ENCODE measurements at regions not wholly inside any gene's neighbourhood (a gene's known extent, or its start where the extent isn't known, plus 50 kb on each side); places are given as distances from the start of the nearest gene placed in this dataset.
A peak's percentile ranks its signal among the peaks of the same experiment; 100 is the strongest.
"Not testable (repeated sequence)": the region's sequence is repeated elsewhere in the genome, so short reads cannot be mapped to it uniquely, and the experiment has no call there.

DNA sequence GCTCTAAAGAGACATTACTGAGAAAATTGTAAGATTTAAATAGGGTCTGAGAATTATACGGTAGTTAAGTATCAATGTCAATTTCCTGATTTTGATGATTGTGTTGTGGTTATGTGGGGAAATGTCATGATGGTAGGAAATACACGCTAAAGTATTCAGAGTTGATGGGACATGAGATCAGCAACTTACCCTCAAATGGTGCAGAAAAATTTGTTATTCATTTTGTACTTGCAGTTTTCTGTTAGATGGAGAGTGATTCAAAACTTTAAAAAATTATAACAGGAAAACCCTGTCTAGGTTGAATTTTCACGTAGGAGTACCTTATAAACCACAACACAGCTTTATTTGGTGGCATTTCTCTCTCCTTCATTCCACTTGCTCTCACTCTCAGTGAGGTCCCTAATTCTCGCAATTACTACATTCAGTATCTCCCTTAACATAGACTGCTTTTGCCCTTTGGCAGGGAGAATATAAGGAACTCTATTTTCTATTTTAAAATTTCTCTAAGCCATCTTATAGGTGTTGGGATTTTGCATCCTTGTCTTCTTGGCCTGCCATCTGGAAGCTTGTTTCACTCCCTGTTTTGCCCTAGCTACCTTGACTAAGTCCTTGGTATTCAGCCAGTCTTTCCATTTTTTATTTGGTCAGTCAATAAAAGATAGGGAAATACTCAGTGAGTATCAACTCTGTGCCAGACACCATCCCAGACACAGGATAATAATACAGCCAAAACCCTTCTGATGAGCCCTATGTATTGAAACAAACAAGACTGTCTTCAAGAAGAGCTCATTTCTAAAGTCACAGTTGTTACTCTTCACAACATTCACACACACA lies 550.6 kb upstream of the ACVR2A start:
- DNase-seq (ENCODE audit: low spot score) = no peak

DNA sequence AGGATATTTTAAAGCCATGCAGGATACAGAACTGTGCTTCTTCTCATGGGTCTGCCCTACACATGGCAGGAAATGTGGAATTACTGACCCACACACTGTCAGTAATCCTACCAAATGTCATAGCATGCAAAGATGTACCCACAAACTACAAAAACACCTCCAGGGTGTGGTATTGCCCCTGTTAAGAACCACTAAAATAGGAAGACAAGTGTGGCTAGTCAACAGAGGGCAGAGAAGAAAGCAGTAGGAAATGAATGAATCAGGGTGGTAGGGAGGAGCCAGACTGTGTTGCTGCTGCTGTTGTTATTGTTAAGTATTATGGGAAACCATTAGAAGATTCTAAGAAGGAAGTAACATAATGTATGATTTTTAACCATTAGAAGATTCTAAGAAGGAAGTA lies 556.7 kb upstream of the ACVR2A start:
- no peak for DNase-seq (ENCODE audit: low spot score)

DNA sequence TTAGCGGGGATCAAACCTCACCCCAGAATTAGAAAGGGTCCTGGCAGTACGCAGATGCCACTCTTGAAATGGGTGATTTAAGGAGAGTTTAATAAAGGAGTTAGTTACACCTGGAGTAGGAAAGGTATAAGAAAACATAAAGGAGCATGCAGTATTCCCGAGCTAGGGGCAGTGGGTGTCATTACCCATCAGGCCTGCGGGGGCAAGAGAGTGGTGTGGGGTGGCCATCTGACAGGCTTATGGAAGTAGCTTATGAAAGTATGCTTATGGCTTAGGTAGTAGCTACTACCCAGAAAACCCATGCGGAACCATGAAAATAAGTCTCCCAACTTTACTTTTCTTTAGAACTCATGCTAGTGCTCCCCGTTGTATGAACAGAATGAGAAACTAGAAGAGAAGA lies 568.9 kb upstream of the ACVR2A start:
- DNase-seq (ENCODE audit: low spot score) = no peak

DNA sequence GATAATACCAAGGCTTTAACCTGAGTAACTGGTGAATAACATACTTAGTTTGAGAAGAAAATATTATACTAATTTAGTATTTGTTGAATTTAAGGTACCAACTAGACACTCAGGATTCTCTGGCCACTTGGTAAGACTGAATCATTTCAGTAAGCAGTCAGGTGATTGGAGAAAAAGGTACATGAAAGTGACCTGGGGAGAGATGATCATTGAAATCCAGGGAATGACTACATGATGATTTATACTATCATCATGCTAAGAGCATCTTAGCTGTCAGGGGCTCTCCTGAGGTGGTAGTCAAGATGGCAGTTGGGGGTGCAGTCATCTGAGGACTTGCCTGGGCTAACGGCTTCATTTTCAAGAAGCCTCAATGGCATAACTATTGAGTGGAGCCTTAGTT lies 571.2 kb upstream of the ACVR2A start:
- no peak for DNase-seq (ENCODE audit: low spot score)

DNA sequence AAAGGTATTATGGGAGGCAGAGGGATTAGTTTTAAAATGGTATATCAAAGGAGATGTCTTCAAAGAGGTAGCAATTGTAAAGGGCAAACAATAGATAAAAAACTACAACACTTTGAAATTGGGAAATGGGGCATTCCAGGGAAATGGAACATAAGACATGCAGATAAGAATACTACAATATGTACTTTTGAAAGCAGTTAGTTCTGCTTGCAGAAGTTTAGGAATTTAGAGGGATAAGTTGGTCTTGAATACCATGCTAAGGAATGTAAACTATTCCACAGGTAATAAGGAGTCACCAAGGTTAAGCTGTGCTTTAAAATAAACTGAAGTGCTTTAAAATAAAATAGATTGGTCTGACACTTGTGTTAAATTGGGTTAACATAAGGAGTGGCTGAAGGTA lies 571.7 kb upstream of the ACVR2A start:
- no peak for DNase-seq (ENCODE audit: low spot score)

DNA sequence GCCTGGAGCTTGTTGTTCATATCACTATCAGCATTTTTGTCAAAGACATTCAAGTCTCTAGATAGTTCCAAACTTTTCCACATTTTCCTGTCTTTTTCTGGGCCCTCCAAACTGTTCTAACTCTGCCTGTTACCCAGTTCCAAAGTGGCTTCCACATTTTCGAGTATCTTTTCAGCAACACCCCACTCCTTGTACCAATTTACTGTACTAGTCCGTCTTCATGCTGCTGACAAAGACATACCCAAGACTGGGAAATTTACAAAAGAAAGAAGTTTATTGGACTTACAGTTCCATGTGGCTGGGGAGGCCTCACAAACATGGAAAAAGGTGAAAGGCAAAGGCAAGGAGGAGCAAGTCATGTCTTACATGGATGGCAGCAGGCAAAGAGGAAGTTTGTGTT lies 575.2 kb upstream of the ACVR2A start:
- DNase-seq (ENCODE audit: low spot score) = not testable (repeated sequence)

DNA sequence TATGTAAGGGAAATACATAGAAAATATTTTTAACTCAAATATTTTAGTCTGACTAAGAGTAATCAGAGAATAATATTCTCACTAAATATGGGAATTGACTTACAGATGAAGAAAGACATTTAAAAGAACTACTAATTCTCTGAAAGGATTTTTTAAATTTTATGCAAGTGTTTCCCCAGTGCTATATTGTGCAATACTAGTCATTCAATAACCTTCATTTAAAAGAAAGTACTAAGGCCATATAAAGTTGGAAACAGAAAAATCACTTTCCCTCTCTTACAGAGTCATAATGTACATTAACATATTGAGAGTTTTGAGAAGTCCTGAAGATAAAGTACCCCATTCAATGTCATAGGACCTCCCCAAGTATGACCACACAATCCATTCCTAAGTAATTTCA lies 584.6 kb upstream of the ACVR2A start:
- no peak for DNase-seq (ENCODE audit: low spot score)

DNA sequence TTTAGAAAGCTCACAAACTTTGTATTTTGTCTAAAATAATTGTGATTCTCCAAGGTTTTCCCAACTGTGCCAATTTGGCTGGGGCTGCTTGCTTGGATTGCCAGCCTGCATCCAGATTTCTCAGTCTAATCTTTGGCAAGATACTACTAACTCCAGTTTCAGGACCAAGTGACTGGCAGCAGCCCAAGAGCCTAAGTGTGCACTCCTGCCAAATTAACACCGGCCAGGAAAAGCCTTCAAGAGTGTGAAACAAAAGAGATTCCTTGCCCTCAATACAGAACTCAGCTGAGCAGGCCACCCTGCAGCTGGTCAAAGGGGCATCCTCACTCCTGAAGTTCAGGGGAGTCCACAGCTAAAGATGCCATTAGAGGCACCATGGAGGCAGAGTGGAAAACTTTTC lies 589.0 kb upstream of the ACVR2A start:
- DNase-seq (ENCODE audit: low spot score) = no peak

DNA sequence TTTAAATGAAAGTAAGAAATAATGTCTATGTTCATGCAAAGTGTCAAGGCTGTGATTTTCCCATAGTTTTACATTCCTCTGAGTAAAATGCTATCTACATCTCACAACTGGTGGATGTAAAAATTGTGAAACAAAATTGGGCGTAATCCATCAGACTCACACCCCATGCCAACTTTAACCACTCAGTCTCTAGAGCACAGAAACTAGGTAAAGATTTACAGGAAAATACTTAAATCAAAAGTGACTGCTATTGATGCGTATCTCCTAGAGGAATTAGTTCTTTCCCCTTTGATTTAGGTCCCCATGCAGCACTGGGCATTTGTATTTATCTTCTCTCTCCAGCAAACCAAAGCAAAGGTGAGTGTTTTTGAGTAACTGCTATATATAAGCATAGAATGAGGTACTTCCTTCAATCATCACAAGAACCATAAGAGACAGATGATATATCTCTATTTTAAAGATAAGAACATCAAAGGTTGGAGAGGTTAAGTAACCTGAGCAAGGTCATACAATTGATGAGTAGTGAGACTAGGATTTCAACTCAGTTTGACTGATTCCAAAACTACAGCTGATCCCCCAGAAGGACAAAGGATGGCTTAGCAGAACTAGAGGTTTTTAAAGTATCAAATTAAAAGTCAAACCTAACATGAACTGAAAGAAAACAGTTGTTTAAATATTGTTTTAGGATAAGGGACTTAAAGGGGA lies 594.0 kb upstream of the ACVR2A start:
- no peak for DNase-seq (ENCODE audit: low spot score)

DNA sequence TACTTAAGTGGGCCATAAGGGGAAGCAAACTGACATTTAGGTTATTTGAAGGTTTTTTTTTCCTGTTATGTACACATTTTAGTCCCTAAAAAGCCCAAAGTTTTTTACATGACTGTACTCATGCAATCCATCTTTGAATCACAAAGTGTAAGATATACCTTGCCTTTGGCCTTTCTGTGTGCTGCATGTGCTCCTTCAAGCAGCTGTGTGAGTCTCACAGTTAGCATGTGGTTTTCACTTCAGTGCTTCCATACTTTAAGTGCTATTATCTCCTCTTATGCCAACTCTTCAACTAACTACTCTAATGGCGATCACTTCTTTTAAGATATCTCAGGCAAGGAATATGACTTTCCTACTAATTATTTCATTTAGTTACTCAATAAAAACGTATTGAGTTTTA lies 597.1 kb upstream of the ACVR2A start:
- DNase-seq (ENCODE audit: low spot score) = no peak

DNA sequence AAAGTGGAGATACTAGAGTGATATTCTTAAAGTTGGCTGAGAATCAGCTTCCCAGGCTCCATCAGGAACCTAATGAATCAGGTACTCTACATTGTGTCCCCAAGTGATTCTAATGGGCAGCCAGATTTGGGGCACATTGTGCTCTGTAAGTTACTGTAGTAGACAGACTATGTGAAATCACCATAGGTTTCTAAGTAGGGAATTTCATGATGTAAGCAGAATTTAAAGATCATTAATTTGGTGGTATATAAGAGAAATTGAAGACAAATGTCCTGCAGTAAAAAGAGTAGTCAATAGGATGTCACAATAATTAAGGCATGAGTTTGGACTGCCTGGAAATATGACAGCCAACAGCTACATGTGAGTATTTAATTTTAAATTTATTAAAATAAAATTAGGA lies 602.4 kb upstream of the ACVR2A start:
- DNase-seq (ENCODE audit: low spot score) = no peak

DNA sequence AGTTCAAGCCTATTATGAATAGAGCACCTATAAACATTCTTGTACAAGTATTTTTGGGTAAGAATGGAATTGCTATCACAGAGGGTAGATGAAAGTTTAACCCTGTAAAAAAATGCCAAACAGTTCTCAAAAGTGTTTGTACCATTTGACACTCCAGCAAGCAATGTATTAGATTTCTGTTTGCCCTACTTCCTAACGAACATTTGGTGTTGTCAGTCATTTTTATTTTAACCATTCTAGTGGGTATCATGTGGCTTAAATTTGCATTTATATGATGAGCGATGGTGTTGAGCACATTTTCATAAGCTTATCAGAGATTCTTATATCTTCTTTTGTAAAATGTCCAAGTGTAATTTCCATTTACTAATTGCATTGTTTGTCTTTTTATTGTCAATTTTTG lies 608.2 kb upstream of the ACVR2A start:
- no peak for DNase-seq (ENCODE audit: low spot score)

DNA sequence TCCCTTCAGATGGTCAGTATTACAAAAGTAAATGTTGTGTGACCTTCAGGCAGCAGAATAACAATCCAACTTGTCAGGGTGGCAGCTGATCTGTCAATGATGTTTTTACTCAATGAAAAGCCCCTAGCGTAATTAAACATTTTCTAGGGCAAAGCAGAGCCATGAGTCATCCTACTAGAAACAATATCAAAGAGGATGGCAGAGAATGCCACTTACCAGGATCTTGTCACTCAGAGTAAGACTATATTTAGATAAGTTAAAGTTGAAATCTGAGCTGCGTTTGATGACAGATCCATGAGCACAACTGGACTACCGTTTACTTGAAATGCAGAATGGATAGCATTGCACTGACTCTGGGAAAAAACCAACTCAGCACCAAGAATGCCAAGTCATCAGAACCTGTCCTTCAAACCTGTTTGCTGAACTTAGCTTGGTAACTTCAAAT lies 612.6 kb upstream of the ACVR2A start:
- peak; percentile 14 for DNase-seq (ENCODE audit: low spot score)

DNA sequence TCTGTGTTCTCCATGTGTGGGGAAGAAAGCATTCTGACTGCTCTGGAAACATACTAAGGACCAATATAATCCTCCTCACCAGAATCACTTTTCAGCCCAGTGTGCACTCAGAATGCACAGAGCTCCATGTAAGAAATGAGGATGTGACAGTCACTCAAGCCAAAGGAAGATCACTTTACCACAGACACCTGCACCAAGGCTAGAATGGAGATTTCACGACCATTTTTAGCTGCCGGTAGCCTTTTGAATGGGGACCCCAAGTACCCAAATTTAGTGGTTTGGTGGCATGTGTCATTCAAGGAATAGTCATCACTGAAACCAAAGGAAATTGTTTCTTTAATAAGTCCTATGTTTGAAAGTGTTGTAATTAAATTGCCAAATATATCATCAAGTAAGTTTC lies 613.2 kb upstream of the ACVR2A start:
- no peak for DNase-seq (ENCODE audit: low spot score)

DNA sequence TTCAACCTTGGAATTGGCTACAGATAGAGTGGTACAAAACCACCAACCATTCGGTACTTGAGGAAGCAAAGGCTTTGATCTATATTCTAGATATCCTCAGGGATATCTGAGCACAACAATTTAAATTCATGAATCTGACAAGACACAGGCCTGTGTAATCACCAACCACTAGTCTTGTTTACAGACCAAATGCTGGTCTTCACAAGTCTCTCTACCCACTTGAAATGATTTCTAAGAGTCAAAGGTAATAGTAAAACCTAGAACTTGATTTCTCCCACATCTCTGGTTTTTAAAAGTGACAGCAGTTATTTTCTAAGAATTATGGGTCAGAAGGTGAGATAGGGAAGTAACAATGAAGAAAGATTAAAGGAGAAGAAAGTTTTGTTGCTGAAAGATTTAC lies 613.7 kb upstream of the ACVR2A start:
- DNase-seq (ENCODE audit: low spot score) = no peak

DNA sequence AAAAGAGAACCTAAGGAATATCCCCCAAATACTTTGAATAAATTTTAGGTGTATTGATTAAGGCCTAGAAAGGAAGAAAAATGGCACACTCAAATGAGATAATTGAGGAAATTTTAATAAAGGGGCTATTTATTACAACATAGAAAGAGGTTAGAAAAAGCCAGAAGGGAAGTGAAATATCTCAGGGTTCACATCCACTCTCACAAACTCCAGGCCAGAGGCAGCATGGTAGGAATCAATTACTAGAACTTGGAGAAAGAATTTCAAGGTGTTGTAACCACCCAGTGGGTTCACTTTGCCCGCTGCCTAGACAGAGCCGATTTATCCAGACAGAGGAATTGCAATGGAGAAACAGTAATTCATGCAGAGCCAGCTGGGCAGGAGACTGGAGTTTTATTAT lies 617.5 kb upstream of the ACVR2A start:
- DNase-seq (ENCODE audit: low spot score) = no peak

DNA sequence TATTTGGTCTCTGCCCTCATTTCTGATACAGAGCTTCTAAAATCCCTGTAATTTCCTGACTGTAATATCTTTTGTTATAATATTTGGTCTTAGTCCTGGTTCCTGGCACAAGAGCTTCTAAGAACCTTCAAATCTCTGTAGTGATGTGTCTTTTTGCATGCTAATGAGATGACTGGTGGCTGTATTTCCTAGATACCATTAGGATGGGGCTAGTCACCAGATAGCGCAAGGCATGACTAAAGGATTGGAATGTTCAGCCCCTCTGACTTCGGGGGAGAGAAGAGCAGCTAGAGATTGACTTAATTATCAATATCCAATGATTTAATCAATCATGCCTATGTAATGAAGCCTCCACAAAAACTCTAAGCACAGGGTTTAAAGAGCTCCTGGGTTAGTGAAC lies 620.8 kb upstream of the ACVR2A start:
- no peak for DNase-seq (ENCODE audit: low spot score)

DNA sequence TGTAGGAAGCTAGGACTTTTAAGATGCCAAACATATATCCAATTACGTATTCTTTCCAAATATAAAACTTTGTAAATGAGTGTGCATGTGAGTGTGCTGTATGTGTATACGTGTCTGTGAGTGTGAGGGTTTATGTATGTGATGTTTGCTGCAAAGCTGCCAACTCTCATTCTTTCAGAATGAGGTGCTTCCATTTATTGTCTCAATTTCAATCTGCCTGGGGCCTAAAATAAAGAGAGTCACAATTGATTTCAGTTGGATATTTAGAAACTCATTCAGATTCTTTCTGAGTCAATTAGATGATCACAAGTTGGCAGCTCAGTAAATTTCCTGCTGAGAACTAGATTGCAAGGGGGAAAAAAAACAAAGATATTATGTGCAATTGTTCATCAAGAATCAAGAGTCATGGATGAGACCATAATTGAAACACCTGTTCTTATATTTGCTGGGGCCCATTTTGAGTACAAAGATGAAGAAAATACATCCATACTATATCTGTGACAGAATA lies 621.2 kb upstream of the ACVR2A start:
- DNase-seq (ENCODE audit: low spot score) = no peak

DNA sequence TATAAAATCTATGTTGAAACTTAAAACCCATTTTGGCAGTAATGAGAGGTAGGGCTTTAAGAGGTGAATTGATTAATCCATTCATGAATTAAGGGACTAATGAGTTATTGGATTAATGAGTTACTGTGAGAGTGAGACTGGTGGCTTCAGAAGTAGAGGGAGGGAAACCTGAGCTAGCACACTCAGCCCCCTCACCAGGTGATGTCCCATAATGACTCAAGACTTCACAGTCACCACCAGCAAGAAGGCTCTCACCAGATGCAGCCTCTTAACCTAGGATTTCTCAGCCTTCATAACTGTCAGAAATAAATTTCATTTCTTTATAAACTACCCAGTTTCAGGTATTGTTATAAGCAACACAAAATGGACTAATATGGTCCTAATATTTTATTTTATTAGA lies 621.7 kb upstream of the ACVR2A start:
- DNase-seq (ENCODE audit: low spot score) = no peak

DNA sequence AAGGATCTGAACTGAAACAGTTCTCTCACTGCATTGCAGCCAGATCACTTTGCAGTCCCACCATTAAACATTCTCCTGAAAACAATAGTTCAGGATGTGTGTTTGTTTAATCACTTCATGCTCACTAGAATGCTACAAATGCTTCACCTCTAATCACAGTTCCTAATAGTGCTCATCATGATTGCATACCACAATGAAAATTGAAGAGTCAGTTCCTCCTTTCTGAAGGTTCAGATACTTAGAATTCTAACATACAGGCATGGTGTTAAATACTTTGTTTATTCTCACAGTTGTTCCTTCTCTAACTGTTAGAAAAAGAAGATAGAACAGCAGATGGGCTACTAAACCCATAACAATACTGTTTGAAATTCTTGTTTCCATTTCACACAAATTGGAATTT lies 622.3 kb upstream of the ACVR2A start:
- DNase-seq (ENCODE audit: low spot score) = no peak

DNA sequence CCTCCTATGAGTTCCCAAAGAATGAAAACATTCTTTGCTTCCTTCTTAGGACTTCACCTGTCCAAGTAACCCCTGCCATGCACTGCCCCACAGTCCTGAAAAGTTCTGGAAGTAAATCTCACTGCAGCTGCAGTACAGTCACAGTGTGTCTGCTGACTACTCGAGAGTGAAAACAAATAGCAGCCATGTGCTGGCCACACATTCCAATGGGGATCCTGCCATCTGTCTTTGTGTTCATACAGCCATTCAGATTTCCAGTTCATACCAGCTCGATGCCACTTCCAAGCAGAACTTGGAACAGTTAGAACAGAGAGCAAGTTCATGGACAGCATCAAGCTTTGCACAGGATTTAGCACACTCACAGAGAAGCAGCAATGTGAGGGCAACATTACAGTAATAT lies 629.9 kb upstream of the ACVR2A start:
- no peak for DNase-seq (ENCODE audit: low spot score)

DNA sequence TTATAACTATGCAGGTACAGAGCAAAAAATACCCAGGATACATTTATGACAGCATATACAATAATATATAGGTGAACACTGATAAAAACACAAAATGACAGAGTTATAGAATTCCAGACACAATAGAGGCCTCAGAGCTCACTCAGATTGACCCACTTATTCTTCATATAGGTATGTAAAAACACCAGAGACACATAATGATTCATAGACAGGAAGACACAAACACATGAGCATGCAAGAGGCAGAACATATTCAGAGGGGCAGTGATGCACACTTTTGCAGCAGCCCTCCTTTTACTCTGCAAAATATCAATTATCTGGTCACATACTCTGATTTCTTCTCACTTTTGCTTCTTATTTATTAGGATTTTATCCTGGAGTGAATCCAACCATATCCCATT lies 633.3 kb upstream of the ACVR2A start:
- no peak for DNase-seq (ENCODE audit: low spot score)

DNA sequence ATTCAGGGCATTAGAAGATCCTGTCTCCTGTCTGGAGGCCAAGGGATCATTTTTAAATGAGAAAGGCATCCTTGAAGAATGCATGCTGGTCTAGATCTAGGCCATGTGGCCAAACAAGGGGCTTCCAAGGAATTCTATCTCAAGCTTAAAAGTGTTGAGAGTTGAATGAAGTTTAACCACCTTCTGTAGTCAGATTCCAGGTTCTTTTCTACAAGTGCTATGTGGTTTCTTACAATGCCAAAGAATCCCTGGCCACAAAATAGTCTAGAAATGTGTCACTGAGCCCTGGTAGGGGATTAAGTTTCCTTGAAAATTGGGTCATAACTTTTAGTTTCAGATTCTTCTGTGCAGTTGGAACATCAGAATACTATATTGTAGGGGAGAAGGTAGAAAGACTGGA lies 640.7 kb upstream of the ACVR2A start:
- DNase-seq (ENCODE audit: low spot score) = peak; percentile 4
